Hepatocyte (in vitro differentiated cells): ENCODE measurements at regions not wholly inside any gene's neighbourhood (a gene's known extent, or its start where the extent isn't known, plus 50 kb on each side); places are given as distances from the start of the nearest gene placed in this dataset.

Source experiments
- EZH2 ChIP-seq: fragments of 200-600 bp; sonication (generic); IDR thresholded peaks from 2 replicates; pipeline ENCODE4 v1.6.1; 2016; ENCODE audit warnings: antibody characterized with exemption, mild to moderate bottlenecking, borderline replicate concordance
- TF ChIP-seq, protein P1 (sequence below): fragments of 200-600 bp; sonication (generic); IDR thresholded peaks from 2 replicates; pipeline ENCODE4 v1.5.1; 2016; ENCODE audit warnings: antibody characterized with exemption, mild to moderate bottlenecking; ENCODE audit not compliant: poor library complexity

DNA sequence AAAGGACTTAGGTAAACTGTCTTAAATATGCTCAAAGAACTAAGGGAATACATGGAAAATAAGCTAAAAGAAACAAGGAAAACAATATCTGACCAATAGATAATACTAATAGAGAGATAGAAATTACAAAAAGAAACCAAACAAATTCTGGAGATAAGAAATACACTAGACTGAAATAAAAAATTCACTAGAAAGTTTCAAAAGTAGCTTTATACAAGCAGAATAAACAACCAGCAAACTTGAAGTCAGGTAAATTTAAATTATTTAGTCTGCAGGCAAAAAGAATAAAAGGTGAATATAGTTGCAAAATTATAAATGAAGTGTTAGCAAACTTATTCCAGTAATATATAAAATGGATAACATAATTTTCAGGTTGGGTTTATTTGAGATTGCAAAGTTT lies 760.9 kb upstream of the INTU start:
- TF ChIP-seq, protein P1, sequence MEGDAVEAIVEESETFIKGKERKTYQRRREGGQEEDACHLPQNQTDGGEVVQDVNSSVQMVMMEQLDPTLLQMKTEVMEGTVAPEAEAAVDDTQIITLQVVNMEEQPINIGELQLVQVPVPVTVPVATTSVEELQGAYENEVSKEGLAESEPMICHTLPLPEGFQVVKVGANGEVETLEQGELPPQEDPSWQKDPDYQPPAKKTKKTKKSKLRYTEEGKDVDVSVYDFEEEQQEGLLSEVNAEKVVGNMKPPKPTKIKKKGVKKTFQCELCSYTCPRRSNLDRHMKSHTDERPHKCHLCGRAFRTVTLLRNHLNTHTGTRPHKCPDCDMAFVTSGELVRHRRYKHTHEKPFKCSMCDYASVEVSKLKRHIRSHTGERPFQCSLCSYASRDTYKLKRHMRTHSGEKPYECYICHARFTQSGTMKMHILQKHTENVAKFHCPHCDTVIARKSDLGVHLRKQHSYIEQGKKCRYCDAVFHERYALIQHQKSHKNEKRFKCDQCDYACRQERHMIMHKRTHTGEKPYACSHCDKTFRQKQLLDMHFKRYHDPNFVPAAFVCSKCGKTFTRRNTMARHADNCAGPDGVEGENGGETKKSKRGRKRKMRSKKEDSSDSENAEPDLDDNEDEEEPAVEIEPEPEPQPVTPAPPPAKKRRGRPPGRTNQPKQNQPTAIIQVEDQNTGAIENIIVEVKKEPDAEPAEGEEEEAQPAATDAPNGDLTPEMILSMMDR = no peak
- TF ChIP-seq EZH2 = no peak
